Endothelial cell of umbilical vein (primary cell): ENCODE measurements at regions not wholly inside any gene's neighbourhood (a gene's known extent, or its start where the extent isn't known, plus 50 kb on each side); places are given as distances from the start of the nearest gene placed in this dataset.

ENCODE experiments used
- BruUV-seq: library from RNA; stranded (reverse); fragments of 400-500 nt; replicated peaks from 2 replicates; lab custom pipeline; 2021; lab: Mats Ljungman, UMichigan
- CTCF ChIA-PET: fragments of 300-600, 350-600 bp; sonication (Branson Sonifier 250); formaldehyde crosslinking; loops from one replicate; lab custom pipeline; 2021; ENCODE audit warnings: antibody characterized with exemption, inconsistent platforms; lab: Charles Lee
- POLR2A ChIA-PET: fragments of 300-600, 350-600 bp; sonication (Branson Sonifier 250); formaldehyde crosslinking; loops from one replicate; lab custom pipeline; 2021; ENCODE audit warnings: antibody characterized with exemption, inconsistent platforms; lab: Charles Lee
- DNase-seq: peaks from one replicate; pipeline ENCODE4 v3.0.0-alpha.2; 2011; ENCODE audit warnings: low read depth, low spot score
- FAIRE-seq: peaks from 2 replicates; lab custom pipeline; 2011; peaks lifted over from hg19 to GRCh38; lab: Jason Lieb, UNC
- H2AFZ ChIP-seq: 2 replicates; pipeline ENCODE4 v1.6.0; 2012; ENCODE audit warnings: low read depth, low read length, control low read depth, inconsistent platforms
- H3K27ac ChIP-seq: 2 replicates; pipeline ENCODE4 v1.5.1; 2011; ENCODE audit warnings: low read depth, mild to moderate bottlenecking, control low read depth, low read length, moderate library complexity; ENCODE audit not compliant: insufficient read depth
- H3K27me3 ChIP-seq, 2 experiments: 2 replicates each; pipeline versions ENCODE4 v1.6.0 to v1.6.1; 2011; ENCODE audit warnings: low read length in 2 of 2, mixed read lengths in 1 of 2; ENCODE audit not compliant: control insufficient read depth in 2 of 2, insufficient read depth in 2 of 2
- H3K36me3 ChIP-seq, 2 experiments: 2 replicates in 1 of 2; 3 replicates in 1 of 2; pipeline ENCODE4 v1.5.1; 2011; ENCODE audit warnings: low read length in 2 of 2, mild to moderate bottlenecking in 1 of 2, moderate library complexity in 1 of 2; ENCODE audit not compliant: control insufficient read depth in 2 of 2, insufficient read depth in 2 of 2; ENCODE audit errors: extremely low read depth in 1 of 2
- H3K4me1 ChIP-seq: 3 replicates; pipeline ENCODE4 v1.5.1; 2011; ENCODE audit warnings: mild to moderate bottlenecking, low read length; ENCODE audit not compliant: control insufficient read depth, insufficient read depth; ENCODE audit errors: extremely low read depth
- H3K4me2 ChIP-seq: 2 replicates; pipeline ENCODE4 v1.6.1; 2011; ENCODE audit warnings: low read length, control low read depth, mixed read lengths; ENCODE audit not compliant: insufficient read depth
- H3K4me3 ChIP-seq, 3 experiments: fragments of 200-600 bp in 1 of 3; sonication (generic), shearing (Covaris generic) in 1 of 3; replicated peaks in 1 of 3; 2 replicates each; pipeline ENCODE4 v1.5.1; 2011 to 2016; ENCODE audit warnings: control low read depth in 3 of 3, low read length in 3 of 3, mild to moderate bottlenecking in 2 of 3, inconsistent platforms in 1 of 3, low read depth in 1 of 3, moderate library complexity in 1 of 3; ENCODE audit not compliant: insufficient read depth in 1 of 3
- H3K79me2 ChIP-seq: 2 replicates; pipeline ENCODE4 v1.6.0; 2012; ENCODE audit warnings: low read length, inconsistent platforms; ENCODE audit not compliant: control insufficient read depth, insufficient read depth
- H3K9ac ChIP-seq: replicated peaks from 2 replicates; pipeline ENCODE3; 2011; ENCODE audit warnings: low read length, control low read depth; ENCODE audit not compliant: insufficient read depth; ENCODE audit errors: extremely low read depth
- H3K9me1 ChIP-seq: replicated peaks from 3 replicates; pipeline ENCODE4 v1.6.0; 2011; ENCODE audit warnings: mild to moderate bottlenecking, low read length; ENCODE audit not compliant: control insufficient read depth, insufficient read depth; ENCODE audit errors: extremely low read depth
- H3K9me3 ChIP-seq: replicated peaks from 2 replicates; pipeline ENCODE4 v1.5.1; 2012; ENCODE audit warnings: low read length, inconsistent platforms; ENCODE audit not compliant: control insufficient read depth, insufficient read depth
- H4K20me1 ChIP-seq: replicated peaks from 2 replicates; pipeline ENCODE3; 2011; ENCODE audit warnings: mild to moderate bottlenecking, low read length; ENCODE audit not compliant: control insufficient read depth, insufficient read depth; ENCODE audit errors: extremely low read depth
- CTCF ChIP-seq, 2 donors: IDR thresholded peaks; 1 replicate in 1 of 2; 2 replicates in 1 of 2; pipeline ENCODE4 v1.5.1; 2011; ENCODE audit warnings: low read length in 2 of 2, mild to moderate bottlenecking in 2 of 2, moderate library complexity in 2 of 2, control low read depth in 1 of 2, inconsistent platforms in 1 of 2, low read depth in 1 of 2; ENCODE audit not compliant: insufficient read depth in 1 of 2; ENCODE audit errors: extremely low read depth in 1 of 2
- EZH2 ChIP-seq: IDR thresholded peaks from 2 replicates; pipeline ENCODE4 v1.6.1; 2012; ENCODE audit warnings: borderline replicate concordance, low read depth, mild to moderate bottlenecking, moderate library complexity, low read length, inconsistent platforms; ENCODE audit not compliant: severe bottlenecking
- FOS ChIP-seq: IDR thresholded peaks from 2 replicates; pipeline ENCODE4 v1.6.1; 2011; ENCODE audit warnings: mild to moderate bottlenecking, low read length, moderate library complexity, borderline replicate concordance; ENCODE audit not compliant: insufficient read depth
- GATA2 ChIP-seq: IDR thresholded peaks from 2 replicates; pipeline ENCODE4 v1.7.0; 2011; ENCODE audit warnings: low read depth, mild to moderate bottlenecking, moderate library complexity, mixed read lengths, low read length; ENCODE audit not compliant: insufficient read length, insufficient read depth
- JUN ChIP-seq: IDR thresholded peaks from 2 replicates; pipeline ENCODE4 v1.6.1; 2011; ENCODE audit warnings: borderline replicate concordance, low read depth; ENCODE audit not compliant: insufficient read length, insufficient read depth
- MAX ChIP-seq: IDR thresholded peaks from 2 replicates; pipeline ENCODE4 v1.6.1; 2011; ENCODE audit not compliant: insufficient read depth, insufficient read length
- MYC ChIP-seq: IDR thresholded peaks from one replicate; pipeline ENCODE4 v1.6.1; 2011; ENCODE audit warnings: mild to moderate bottlenecking, low read depth, low read length
- POLR2A ChIP-seq: IDR thresholded peaks from 2 replicates; pipeline ENCODE4 v1.6.1; 2012; ENCODE audit warnings: low read depth, mild to moderate bottlenecking, control low read depth, low read length
- POLR2AphosphoS5 ChIP-seq: IDR thresholded peaks from 2 replicates; pipeline ENCODE4 v1.6.1; 2012; ENCODE audit warnings: low read depth, mild to moderate bottlenecking, control low read depth, low read length, moderate library complexity; ENCODE audit not compliant: insufficient read depth
- dilution Hi-C: fragments of 300-500 bp; cut with MboI; formaldehyde crosslinking; loops from one replicate; pipeline ENCODE4 v1.15.0; 2019; ENCODE audit warnings: low sequenced_read_pairs; ENCODE audit not compliant: extremely low pct_ligation_motif_present
- intact Hi-C: fragments of 100-400 bp; cut with micrococcal nuclease; formaldehyde crosslinking; loops from one replicate; pipeline ENCODE4 v1.10.0; 2022

- dilution Hi-C loops (no loop called here), intact Hi-C loops (no loop called here)
- Histone ChIP-seq H4K20me1 (no peaks in the 10 kb centered on the region), H3K4me1 (no peaks in the 10 kb centered on the region), H3K9me3 (no peaks in the 10 kb centered on the region), H3K36me3 (no peaks in the 10 kb centered on the region), H2AFZ (no peak overlapping the region), H3K4me3 (no peak overlapping the region), H3K79me2 (no peaks in the 10 kb centered on the region), H3K27ac (no peak overlapping the region), H3K9me1 (no peaks in the 10 kb centered on the region), H3K4me2 (no peak overlapping the region), H3K27me3 (no peaks in the 10 kb centered on the region), H3K9ac (no peak overlapping the region)
- POLR2A ChIA-PET, result no interaction called here
- CTCF ChIA-PET, result no interaction called here
- DNase-seq (no peak), FAIRE-seq (no peak)
- TF ChIP-seq FOS (no peak), EZH2 (no peak), MYC (no peak), GATA2 (no peak), JUN (no peak), POLR2A (no peak), POLR2AphosphoS5 (no peak), CTCF (IDR thresholded peaks at IDR 0.05; ENCODE audit: extremely low read depth in 1 of 2, insufficient read depth in 1 of 2, low read depth in 1 of 2, low read length in 2 of 2) (no peak), MAX (no peak)
- no TSS peak for BruUV-seq
Observed at GRCh38 chr4:31844350-31844749, 1124.2 kb downstream of the PCDH7 start.
